Coronary artery (tissue), 2 donors: ENCODE measurements at regions not wholly inside any gene's neighbourhood (a gene's known extent, or its start where the extent isn't known, plus 50 kb on each side); places are given as distances from the start of the nearest gene placed in this dataset.

Experiments used
- DNase-seq: peaks from one replicate; pipeline ENCODE4 v3.0.0-alpha.2; 2017; ENCODE audit warnings: low spot score
- H3K27ac ChIP-seq, 2 donors: fragments of 200-600 bp; sonication (generic); one replicate each; pipeline ENCODE4 v1.5.1; 2016 to 2019
- H3K4me3 ChIP-seq: fragments of 200-600 bp; sonication (generic); 2 replicates; pipeline ENCODE4 v1.5.1; 2016; ENCODE audit warnings: mild to moderate bottlenecking, moderate library complexity
- CTCF ChIP-seq: fragments of 200-600 bp; sonication (generic); IDR thresholded peaks from one replicate; pipeline ENCODE4 v1.5.1; 2019; ENCODE audit warnings: antibody characterized with exemption

GRCh38 chrX:118211891-118212816, 95.5 kb upstream of the KLHL13 start:
- Histone ChIP-seq H3K27ac (no peak overlapping the region), H3K4me3 (no peak overlapping the region)
- TF ChIP-seq CTCF, result no peak
- no peak for DNase-seq

GRCh38 chrX:118212817-118213183, 96.2 kb upstream of the KLHL13 start:
- no peak overlapping the region for H3K27ac ChIP-seq
- H3K4me3 ChIP-seq, result no peak overlapping the region
- no peak for DNase-seq
- TF ChIP-seq CTCF, result no peak

- H3K27ac ChIP-seq, result no peak overlapping the region
Measured at GRCh38 chrX:118215346-118215745, 98.7 kb upstream of the KLHL13 start.

GRCh38 chrX:118216087-118216486, 99.5 kb upstream of the KLHL13 start:
- TF ChIP-seq CTCF, result no peak
- no peak for DNase-seq

More at GRCh38 chrX:118215346-118215745, 98.7 kb upstream of the KLHL13 start:
- TF ChIP-seq CTCF, result no peak
- no peak overlapping the region for H3K4me3 ChIP-seq
- no peak for DNase-seq

GRCh38 chrX:118216509-118216908, 99.9 kb upstream of the KLHL13 start:
- Histone ChIP-seq H3K27ac (no peak overlapping the region), H3K4me3 (no peak overlapping the region)
- DNase-seq, result no peak
- TF ChIP-seq CTCF, result no peak

More at GRCh38 chrX:118216087-118216486, 99.5 kb upstream of the KLHL13 start:
- no peak overlapping the region for H3K4me3 ChIP-seq
- no peak overlapping the region for H3K27ac ChIP-seq

GRCh38 chrX:118218079-118218478, 101.5 kb upstream of the KLHL13 start:
- no peak for TF ChIP-seq CTCF
- no peak for DNase-seq
- no peak overlapping the region for H3K4me3 ChIP-seq
- no peak overlapping the region for H3K27ac ChIP-seq

GRCh38 chrX:118218940-118219339, 102.3 kb upstream of the KLHL13 start:
- Histone ChIP-seq H3K27ac (no peak overlapping the region), H3K4me3 (no peak overlapping the region)
- DNase-seq, result no peak
- TF ChIP-seq CTCF, result no peak
